ENCODE measurements at regions not wholly inside any gene's neighbourhood (a gene's known extent, or its start where the extent isn't known, plus 50 kb on each side); places are given as distances from the start of the nearest gene placed in this dataset.

GRCh38 chr2:9681427-9681817 lies 50.6 kb upstream of the YWHAQ start:
- no peak overlapping the region for H3K4me3 ChIP-seq (ENCODE audit: low read length)
- TF ChIP-seq ZNF274 (IDR thresholded peaks at IDR 0.05; ENCODE audit: low read depth, low read length), result no peak

GRCh38 chr2:9685637-9686036 lies 54.8 kb upstream of the YWHAQ start:
- H3K4me3 ChIP-seq (ENCODE audit: low read length), result no peak overlapping the region
- no peak for TF ChIP-seq ZNF274 (IDR thresholded peaks at IDR 0.05; ENCODE audit: low read depth, low read length)

GRCh38 chr2:9686061-9686460 lies 55.3 kb upstream of the YWHAQ start:
- no peak overlapping the region for H3K4me3 ChIP-seq (ENCODE audit: low read length)
- TF ChIP-seq ZNF274 (IDR thresholded peaks at IDR 0.05; ENCODE audit: low read depth, low read length), result no peak

DNA sequence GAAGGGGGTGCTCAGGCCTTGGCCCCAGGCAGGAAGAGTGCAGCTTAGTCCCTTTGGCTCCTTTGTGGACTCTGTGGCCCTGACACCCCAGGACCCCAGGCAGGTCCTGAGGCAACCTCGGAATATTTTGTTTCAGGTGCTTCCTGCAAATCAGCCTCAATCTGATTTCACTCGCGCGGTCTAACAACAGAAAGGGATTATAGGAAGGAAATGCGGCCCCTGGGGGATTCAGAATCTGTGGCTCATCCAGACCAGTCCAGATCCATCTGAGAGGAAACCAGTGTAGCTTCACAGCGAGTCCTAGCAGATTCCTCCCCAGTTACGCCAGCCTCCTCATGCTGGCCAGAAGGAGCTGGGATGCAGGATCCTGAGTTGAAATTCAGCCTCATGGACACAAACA lies 59.5 kb upstream of the YWHAQ start:
- no peak for TF ChIP-seq ZNF274 (IDR thresholded peaks at IDR 0.05; ENCODE audit: low read depth, low read length)
- H3K4me3 ChIP-seq (ENCODE audit: low read length), result no peak overlapping the region

DNA sequence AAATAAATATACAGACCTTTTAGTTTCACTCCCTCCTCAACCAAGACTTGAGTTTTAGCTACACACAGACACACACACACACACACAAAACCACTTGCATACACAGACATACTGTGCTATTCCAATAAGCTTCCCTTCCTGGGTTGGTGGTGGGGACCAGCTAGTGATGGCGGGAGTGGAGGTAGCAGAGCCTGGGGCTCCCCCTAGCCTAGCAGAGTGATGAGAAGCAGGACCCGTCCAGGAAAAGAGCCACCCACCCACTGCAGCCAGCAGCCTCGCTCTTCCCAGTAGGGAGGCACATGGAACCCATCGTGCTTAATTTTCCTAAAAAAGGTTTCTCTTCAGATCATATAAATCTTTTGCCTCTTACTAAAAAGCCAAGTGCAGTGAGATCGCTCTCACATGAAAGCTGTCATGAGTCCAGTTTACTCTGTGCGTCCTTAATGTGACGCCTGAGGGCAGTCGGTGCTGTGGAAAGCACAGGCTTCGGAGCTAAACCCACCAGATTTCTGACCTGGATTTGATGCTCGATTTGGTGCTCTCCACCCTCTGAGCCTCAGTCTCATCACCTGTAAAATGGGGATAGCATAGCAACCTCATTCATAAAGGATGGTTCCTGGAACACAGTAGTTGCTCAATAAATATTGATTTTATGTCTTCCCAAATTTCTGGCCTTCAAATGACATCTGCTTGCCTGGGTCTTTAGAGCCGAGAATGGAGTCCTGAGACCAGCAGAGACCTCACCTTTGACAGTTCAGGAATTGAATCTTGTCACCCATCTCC lies 60.1 kb upstream of the YWHAQ start:
- no peak overlapping the region for H3K4me3 ChIP-seq (ENCODE audit: low read length)
- TF ChIP-seq ZNF274 (IDR thresholded peaks at IDR 0.05; ENCODE audit: low read depth, low read length), result no peak

DNA sequence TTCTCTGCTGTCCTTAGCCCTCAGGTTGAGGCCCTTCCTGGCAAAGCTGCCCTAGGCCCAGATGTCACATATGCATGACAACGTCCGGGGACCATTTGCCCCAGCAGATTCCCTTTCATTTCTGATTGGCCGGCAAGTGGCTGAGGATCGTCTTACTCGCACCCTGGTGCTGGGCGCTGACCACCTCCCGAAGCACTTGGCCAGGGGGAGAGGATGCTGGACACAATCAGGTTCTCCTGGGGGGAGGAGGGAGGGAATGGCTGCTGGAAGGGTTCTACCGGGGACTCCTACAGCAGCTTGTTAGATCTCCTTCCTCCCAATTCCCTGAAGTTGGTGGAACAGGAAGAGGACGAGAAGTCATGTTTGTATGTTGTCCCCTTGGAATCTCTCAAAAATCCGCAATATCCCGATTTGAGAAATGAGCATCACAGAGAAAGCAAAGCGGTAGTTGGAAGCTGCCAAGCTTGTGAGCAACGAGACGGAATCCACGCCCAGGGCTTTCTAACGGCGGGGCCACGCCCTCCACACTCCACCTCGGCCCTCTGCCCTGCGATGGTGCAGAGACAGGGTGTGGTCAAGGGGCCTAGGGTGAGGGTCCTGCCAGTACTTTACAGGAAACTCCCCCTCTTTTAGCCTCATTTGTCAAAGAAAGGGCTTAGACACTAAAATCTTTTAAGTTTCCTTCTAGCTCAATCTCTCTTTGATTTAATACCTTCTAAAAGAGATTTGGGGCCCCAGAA lies 61.8 kb upstream of the YWHAQ start:
- no peak overlapping the region for H3K4me3 ChIP-seq (ENCODE audit: low read length)
- no peak for TF ChIP-seq ZNF274 (IDR thresholded peaks at IDR 0.05; ENCODE audit: low read depth, low read length)

- no peak overlapping the region for H3K4me3 ChIP-seq (ENCODE audit: low read length)
- TF ChIP-seq ZNF274 (IDR thresholded peaks at IDR 0.05; ENCODE audit: low read depth, low read length), result no peak
Measured at GRCh38 chr2:9693196-9693491, 62.3 kb upstream of the YWHAQ start.

GRCh38 chr2:9693646-9694045 lies 62.8 kb upstream of the YWHAQ start:
- TF ChIP-seq ZNF274 (IDR thresholded peaks at IDR 0.05; ENCODE audit: low read depth, low read length), result no peak
- H3K4me3 ChIP-seq (ENCODE audit: low read length), result no peak overlapping the region

DNA sequence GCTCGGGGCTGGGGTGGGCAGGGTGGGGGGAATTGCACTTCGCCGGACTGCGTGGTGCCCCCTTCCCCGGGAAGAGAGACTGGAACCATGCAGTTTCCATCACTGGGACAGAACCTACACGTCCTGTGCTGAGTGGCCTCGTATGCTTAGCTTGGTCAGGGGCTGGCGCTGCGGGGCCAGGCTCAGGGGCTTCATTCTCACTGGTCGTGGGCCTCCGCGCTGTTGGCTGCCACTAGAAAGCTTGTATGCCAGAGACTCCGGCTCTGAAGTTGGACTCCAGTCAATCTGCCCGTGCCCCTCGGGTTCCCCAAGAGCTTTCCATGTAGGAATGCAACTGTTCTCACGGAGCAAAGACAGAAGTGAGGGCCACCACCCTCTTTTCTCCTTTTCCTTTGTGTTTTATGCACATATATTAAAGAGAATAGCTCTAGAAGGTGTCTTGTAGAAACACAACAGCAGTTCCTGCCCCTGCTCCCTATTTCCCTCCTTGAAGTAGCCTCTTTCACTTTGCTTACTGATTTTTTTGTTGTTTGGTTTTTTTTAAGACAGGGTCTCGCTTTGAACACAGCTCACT lies 64.0 kb upstream of the YWHAQ start:
- H3K4me3 ChIP-seq (ENCODE audit: low read length), result no peak overlapping the region
- no peak for TF ChIP-seq ZNF274 (IDR thresholded peaks at IDR 0.05; ENCODE audit: low read depth, low read length)

- no peak for TF ChIP-seq ZNF274 (IDR thresholded peaks at IDR 0.05; ENCODE audit: low read depth, low read length)
- H3K4me3 ChIP-seq (ENCODE audit: low read length), result no peak overlapping the region
Measured at GRCh38 chr2:9695941-9696340, 65.1 kb upstream of the YWHAQ start.

DNA sequence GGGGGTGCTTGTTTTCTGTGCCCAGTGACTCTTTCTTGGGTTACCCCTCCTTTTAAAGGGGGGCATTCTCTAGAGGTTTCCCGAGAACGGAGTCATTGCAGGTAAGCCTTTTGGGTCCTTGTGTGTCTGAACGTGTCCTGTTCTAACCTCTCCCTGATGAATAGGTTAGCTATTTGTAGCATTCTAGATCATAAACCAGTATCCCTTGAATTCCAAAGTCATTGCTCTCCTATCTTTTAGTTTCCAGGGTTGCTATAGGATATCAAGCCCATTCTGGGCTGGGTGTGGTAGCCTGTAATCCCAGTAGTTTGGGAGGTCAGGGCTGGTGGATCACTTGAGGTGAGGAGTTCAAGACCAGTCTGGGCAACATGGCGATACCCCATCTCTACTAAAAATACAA lies 65.9 kb upstream of the YWHAQ start:
- no peak for TF ChIP-seq ZNF274 (IDR thresholded peaks at IDR 0.05; ENCODE audit: low read depth, low read length)
- H3K4me3 ChIP-seq (ENCODE audit: low read length), result no peak overlapping the region

DNA sequence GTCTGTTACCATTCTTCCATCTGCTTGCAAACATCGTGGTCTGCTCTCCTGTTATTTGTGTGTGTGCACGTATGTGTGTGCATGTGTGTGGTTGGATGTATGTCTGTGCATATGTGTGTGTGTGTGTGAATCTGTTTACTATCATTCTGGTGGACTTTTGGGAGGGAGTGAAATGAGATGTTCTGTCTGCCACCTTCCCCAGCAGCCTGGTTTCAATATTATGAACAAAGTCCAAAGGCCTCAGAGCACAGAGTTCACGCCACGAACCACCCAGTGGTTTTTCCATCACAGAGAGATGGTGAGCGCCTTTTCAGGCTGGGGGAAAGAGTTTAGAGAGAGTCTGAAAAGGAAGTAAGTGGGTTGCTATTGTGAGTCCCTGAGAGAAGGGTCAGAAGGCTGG lies 67.1 kb upstream of the YWHAQ start:
- no peak for TF ChIP-seq ZNF274 (IDR thresholded peaks at IDR 0.05; ENCODE audit: low read depth, low read length)
- H3K4me3 ChIP-seq (ENCODE audit: low read length), result no peak overlapping the region

- no peak for TF ChIP-seq ZNF274 (IDR thresholded peaks at IDR 0.05; ENCODE audit: low read depth, low read length)
- H3K4me3 ChIP-seq (ENCODE audit: low read length), result no peak overlapping the region
Measured at GRCh38 chr2:9699139-9700108, 68.6 kb upstream of the YWHAQ start.

DNA sequence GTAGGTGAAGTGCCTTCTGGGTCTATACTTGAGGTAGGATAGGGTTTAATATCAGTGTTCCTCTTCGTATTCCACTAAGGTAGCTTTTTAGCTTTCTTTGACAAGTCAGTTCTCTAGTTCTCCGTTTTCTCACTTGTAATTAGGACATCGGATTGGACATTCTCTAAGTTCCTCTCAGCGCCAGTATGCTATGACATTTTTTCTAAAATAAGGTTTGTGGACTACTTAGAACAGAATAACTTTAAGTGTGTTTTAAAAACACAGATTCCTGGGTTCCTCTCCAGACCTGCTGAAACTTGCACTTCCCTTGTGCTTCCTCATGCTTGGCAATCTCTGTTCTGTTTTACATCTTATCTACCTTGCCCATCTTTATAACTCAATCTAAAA lies 69.3 kb upstream of the YWHAQ start:
- no peak overlapping the region for H3K4me3 ChIP-seq (ENCODE audit: low read length)
- no peak for TF ChIP-seq ZNF274 (IDR thresholded peaks at IDR 0.05; ENCODE audit: low read depth, low read length)
